NB4 (cell line): ENCODE measurements at regions not wholly inside any gene's neighbourhood (a gene's known extent, or its start where the extent isn't known, plus 50 kb on each side); places are given as distances from the start of the nearest gene placed in this dataset.
"Not testable (repeated sequence)": the region's sequence is repeated elsewhere in the genome, so short reads cannot be mapped to it uniquely, and the experiment has no call there.

ENCODE experiments used
- MYC ChIP-seq: IDR thresholded peaks from 2 replicates; pipeline ENCODE4 v1.6.1; 2011; ENCODE audit warnings: low read depth, low read length
- POLR2A ChIP-seq: IDR thresholded peaks from 2 replicates; pipeline ENCODE4 v1.6.1; 2011; ENCODE audit warnings: mild to moderate bottlenecking; ENCODE audit not compliant: insufficient read length; ENCODE audit errors: extremely low read depth
- TF ChIP-seq, protein P1 (sequence below): IDR thresholded peaks from one replicate; pipeline ENCODE4 v1.5.1; 2012; ENCODE audit warnings: low read depth, low read length
- TF ChIP-seq, protein P2 (sequence below): IDR thresholded peaks from 2 replicates; pipeline ENCODE4 v1.6.1; 2011; ENCODE audit warnings: low read depth, low read length

DNA sequence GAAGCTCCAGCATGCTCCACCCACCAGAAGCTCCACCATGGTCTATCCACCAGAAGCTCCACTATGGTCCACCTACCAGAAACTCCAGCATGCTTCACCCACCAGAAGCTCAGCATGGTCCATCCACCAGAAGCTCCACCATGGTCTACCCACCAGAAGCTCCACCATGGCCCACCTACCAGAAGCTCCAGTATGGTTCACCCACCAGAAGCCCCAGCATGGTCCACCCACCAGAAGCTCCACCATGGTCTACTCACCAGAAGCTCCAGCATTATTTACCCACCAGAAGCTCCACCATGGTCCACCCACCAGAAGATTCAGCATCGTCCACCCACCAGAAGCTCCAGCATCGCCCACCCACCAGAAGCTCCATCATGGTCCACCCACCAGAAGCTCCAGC is 4490.2 kb upstream of the OR11H1 start:
- TF ChIP-seq, protein P1, sequence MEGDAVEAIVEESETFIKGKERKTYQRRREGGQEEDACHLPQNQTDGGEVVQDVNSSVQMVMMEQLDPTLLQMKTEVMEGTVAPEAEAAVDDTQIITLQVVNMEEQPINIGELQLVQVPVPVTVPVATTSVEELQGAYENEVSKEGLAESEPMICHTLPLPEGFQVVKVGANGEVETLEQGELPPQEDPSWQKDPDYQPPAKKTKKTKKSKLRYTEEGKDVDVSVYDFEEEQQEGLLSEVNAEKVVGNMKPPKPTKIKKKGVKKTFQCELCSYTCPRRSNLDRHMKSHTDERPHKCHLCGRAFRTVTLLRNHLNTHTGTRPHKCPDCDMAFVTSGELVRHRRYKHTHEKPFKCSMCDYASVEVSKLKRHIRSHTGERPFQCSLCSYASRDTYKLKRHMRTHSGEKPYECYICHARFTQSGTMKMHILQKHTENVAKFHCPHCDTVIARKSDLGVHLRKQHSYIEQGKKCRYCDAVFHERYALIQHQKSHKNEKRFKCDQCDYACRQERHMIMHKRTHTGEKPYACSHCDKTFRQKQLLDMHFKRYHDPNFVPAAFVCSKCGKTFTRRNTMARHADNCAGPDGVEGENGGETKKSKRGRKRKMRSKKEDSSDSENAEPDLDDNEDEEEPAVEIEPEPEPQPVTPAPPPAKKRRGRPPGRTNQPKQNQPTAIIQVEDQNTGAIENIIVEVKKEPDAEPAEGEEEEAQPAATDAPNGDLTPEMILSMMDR = not testable (repeated sequence)
- TF ChIP-seq POLR2A, MYC: not testable (repeated sequence)
- TF ChIP-seq, protein P2, sequence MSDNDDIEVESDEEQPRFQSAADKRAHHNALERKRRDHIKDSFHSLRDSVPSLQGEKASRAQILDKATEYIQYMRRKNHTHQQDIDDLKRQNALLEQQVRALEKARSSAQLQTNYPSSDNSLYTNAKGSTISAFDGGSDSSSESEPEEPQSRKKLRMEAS = not testable (repeated sequence)
